ENCODE measurements at regions not wholly inside any gene's neighbourhood (a gene's known extent, or its start where the extent isn't known, plus 50 kb on each side); places are given as distances from the start of the nearest gene placed in this dataset.

DNA sequence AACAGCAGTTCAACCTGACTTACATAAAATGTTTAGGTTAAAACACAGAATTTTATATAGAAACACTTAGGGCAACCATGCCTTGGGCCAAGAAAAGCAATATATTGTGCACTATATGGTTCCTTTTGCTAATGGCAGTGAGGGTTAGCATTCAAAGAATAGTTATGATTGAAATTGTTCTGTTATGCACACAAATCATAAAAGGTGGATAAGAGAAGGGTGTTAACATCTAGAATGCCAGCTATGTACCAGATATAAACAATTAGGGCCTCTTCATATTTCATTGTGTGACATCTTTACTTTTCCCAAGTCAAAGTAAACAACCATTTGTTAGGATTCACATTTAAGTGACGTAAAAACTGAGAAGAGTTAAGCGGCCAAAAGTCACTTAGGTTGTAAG, 308.0 kb upstream of the B3GALT2 start:
- Histone ChIP-seq H3K9me3 (ENCODE audit: control insufficient read depth, low read length) (no peaks in the 10 kb centered on the region), H3K27ac (ENCODE audit: low read depth, low read length, severe bottlenecking) (no peak overlapping the region), H3K4me3 (ENCODE audit: extremely low read depth, insufficient read depth, low read length, poor library complexity, severe bottlenecking) (no peak overlapping the region), H3K36me3 (ENCODE audit: control insufficient read depth, insufficient read depth, low read length) (no peaks in the 10 kb centered on the region), H3K4me1 (ENCODE audit: control insufficient read depth, insufficient read depth, low read length, poor library complexity, severe bottlenecking) (no peaks in the 10 kb centered on the region)
- WGBS, 2 experiments (ENCODE audit: insufficient coverage in 2 of 2), result no CpG with 5 or more reads among the region's 2 CpGs

GRCh38 chr1:193489191-193489590, 302.8 kb upstream of the B3GALT2 start:
- Histone ChIP-seq H3K36me3 (ENCODE audit: control insufficient read depth, insufficient read depth, low read length) (no peaks in the 10 kb centered on the region), H3K27ac (ENCODE audit: low read depth, low read length, severe bottlenecking) (no peak overlapping the region), H3K4me1 (ENCODE audit: control insufficient read depth, insufficient read depth, low read length, poor library complexity, severe bottlenecking) (peaks cover 3% of the 10 kb centered on the region), H3K9me3 (ENCODE audit: control insufficient read depth, low read length) (no peaks in the 10 kb centered on the region), H3K4me3 (ENCODE audit: extremely low read depth, insufficient read depth, low read length, poor library complexity, severe bottlenecking) (no peak overlapping the region)

DNA sequence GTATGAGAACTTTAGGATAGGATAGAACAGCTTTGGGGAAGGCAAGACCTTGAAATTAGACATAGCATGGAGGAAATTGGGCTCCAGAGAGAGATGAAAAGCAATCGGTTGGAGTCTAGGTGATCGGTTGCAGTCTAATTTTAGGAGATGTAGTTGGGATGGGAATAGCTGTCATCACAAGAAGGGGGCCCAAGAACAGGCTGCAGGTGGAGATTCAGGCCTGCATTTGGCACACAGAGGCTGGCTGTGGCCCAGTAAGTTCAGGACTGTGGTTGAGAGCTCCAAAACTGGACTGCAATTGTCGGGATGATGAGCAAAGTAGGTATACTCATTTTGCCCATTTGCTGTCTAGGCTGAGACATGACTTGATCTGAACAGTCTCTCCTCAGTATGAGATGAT, 301.3 kb upstream of the B3GALT2 start:
- WGBS, 2 experiments (ENCODE audit: insufficient coverage in 2 of 2), result 100% methylated on average over 2 to 3 of the region's 3 CpGs
- H3K4me1 ChIP-seq (ENCODE audit: control insufficient read depth, insufficient read depth, low read length, poor library complexity, severe bottlenecking), result peaks cover 3% of the 10 kb centered on the region
- no peaks in the 10 kb centered on the region for H3K36me3 ChIP-seq (ENCODE audit: control insufficient read depth, insufficient read depth, low read length)
- H3K4me3 ChIP-seq (ENCODE audit: extremely low read depth, insufficient read depth, low read length, poor library complexity, severe bottlenecking), result no peak overlapping the region
- H3K9me3 ChIP-seq (ENCODE audit: control insufficient read depth, low read length), result no peaks in the 10 kb centered on the region
- H3K27ac ChIP-seq (ENCODE audit: low read depth, low read length, severe bottlenecking), result no peak overlapping the region

DNA sequence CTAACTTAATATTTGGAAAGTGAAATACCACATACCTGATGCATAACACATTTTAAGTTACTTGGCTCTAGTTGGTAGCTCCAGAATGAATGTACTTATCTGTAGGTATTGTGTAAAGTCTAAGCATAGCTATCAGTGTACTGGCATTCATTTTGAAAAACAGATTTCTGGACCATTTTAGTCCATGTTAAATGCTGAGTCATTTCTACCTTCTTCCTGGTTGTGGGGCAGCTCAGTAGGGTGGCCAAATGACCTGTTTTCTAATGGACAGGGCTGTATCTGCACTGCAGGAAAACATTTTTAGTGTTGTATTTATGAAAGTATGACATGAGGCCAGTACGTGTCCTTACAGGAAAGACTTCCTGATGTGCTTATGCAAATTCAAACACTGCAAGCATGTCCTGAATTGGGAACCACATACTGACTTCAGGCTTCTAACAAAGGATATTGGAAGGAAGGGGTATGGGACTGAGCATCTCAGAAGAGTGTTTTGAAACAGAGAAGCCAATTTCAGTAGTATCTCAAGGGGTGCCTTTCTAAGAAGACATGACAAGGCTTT, 300.3 kb upstream of the B3GALT2 start:
- H3K36me3 ChIP-seq (ENCODE audit: control insufficient read depth, insufficient read depth, low read length), result no peaks in the 10 kb centered on the region
- H3K9me3 ChIP-seq (ENCODE audit: control insufficient read depth, low read length), result no peaks in the 10 kb centered on the region
- WGBS, 2 experiments (ENCODE audit: insufficient coverage in 2 of 2), result 80 to 90% methylated on average over 1 of the region's 1 CpG

DNA sequence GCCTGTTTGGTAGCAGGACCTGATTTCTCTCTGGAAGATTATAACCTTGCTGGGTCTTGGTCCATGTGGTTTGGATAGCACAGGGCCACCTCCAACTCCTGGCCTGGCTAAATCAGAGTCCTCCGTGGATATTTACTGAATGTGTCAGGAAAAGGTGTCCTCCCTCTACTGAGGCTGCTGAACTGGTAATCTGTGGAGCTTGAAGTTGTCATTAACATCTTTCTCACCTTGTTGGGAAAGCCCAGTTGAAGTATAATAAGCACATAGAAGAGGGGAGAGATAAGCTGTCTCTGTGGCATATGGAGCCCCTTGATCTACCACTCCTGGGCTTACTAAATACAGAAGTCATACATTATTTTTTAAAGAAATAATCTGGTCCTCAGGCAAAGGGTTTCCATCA, 294.3 kb upstream of the B3GALT2 start:
- Histone ChIP-seq H3K4me3 (ENCODE audit: extremely low read depth, insufficient read depth, low read length, poor library complexity, severe bottlenecking) (no peak overlapping the region), H3K9me3 (ENCODE audit: control insufficient read depth, low read length) (no peaks in the 10 kb centered on the region), H3K27ac (ENCODE audit: low read depth, low read length, severe bottlenecking) (no peak overlapping the region), H3K36me3 (ENCODE audit: control insufficient read depth, insufficient read depth, low read length) (no peaks in the 10 kb centered on the region), H3K4me1 (ENCODE audit: control insufficient read depth, insufficient read depth, low read length, poor library complexity, severe bottlenecking) (no peaks in the 10 kb centered on the region)
- 50% methylated on average over 1 of the region's 1 CpG; no CpG with 5 or more reads in 1 of the 2 experiments for WGBS, 2 experiments (ENCODE audit: insufficient coverage in 2 of 2)

More for the DNA sequence above, 300.3 kb upstream of the B3GALT2 start:
- no peak overlapping the region for H3K4me3 ChIP-seq (ENCODE audit: extremely low read depth, insufficient read depth, low read length, poor library complexity, severe bottlenecking)
- peaks cover 3% of the 10 kb centered on the region for H3K4me1 ChIP-seq (ENCODE audit: control insufficient read depth, insufficient read depth, low read length, poor library complexity, severe bottlenecking)
- no peak overlapping the region for H3K27ac ChIP-seq (ENCODE audit: low read depth, low read length, severe bottlenecking)

GRCh38 chr1:193479187-193479586, 292.8 kb upstream of the B3GALT2 start:
- Histone ChIP-seq H3K4me1 (ENCODE audit: control insufficient read depth, insufficient read depth, low read length, poor library complexity, severe bottlenecking) (no peaks in the 10 kb centered on the region), H3K9me3 (ENCODE audit: control insufficient read depth, low read length) (no peaks in the 10 kb centered on the region), H3K27ac (ENCODE audit: low read depth, low read length, severe bottlenecking) (no peak overlapping the region), H3K36me3 (ENCODE audit: control insufficient read depth, insufficient read depth, low read length) (no peaks in the 10 kb centered on the region), H3K4me3 (ENCODE audit: extremely low read depth, insufficient read depth, low read length, poor library complexity, severe bottlenecking) (no peak overlapping the region)
- 79 to 81% methylated on average over 2 to 3 of the region's 3 CpGs for WGBS, 2 experiments (ENCODE audit: insufficient coverage in 2 of 2)

GRCh38 chr1:193476748-193477147, 290.3 kb upstream of the B3GALT2 start:
- no peak overlapping the region for H3K27ac ChIP-seq (ENCODE audit: low read depth, low read length, severe bottlenecking)
- 60 to 93% methylated on average over 1 to 2 of the region's 6 CpGs for WGBS, 2 experiments (ENCODE audit: insufficient coverage in 2 of 2)
- H3K4me3 ChIP-seq (ENCODE audit: extremely low read depth, insufficient read depth, low read length, poor library complexity, severe bottlenecking), result no peak overlapping the region
- H3K4me1 ChIP-seq (ENCODE audit: control insufficient read depth, insufficient read depth, low read length, poor library complexity, severe bottlenecking), result no peaks in the 10 kb centered on the region
- H3K9me3 ChIP-seq (ENCODE audit: control insufficient read depth, low read length), result no peaks in the 10 kb centered on the region
- H3K36me3 ChIP-seq (ENCODE audit: control insufficient read depth, insufficient read depth, low read length), result no peaks in the 10 kb centered on the region

DNA sequence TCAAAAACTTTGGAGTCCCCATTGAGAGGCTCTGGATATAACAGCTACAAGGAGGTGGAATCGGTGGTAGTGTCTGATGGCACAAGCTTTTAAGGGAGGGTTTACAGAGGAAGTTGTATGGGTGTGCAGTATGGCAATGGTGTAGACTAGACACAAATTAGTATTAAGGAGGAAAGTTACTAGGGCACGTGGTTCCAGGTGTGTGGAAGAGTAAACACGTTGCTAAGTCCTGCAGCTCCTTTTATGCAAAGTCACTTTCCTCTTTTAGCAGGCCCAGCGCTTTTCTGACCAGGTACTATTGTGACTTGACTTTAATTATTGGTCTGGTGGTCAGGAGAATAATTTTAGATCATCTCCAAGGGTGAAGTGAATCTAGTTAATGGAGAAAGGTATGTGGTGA, 287.5 kb upstream of the B3GALT2 start:
- Histone ChIP-seq H3K9me3 (ENCODE audit: control insufficient read depth, low read length) (no peaks in the 10 kb centered on the region), H3K4me1 (ENCODE audit: control insufficient read depth, insufficient read depth, low read length, poor library complexity, severe bottlenecking) (no peaks in the 10 kb centered on the region), H3K4me3 (ENCODE audit: extremely low read depth, insufficient read depth, low read length, poor library complexity, severe bottlenecking) (no peak overlapping the region), H3K27ac (ENCODE audit: low read depth, low read length, severe bottlenecking) (no peak overlapping the region), H3K36me3 (ENCODE audit: control insufficient read depth, insufficient read depth, low read length) (no peaks in the 10 kb centered on the region)
- WGBS, 2 experiments (ENCODE audit: insufficient coverage in 2 of 2), result 84 to 87% methylated on average over 4 of the region's 4 CpGs

GRCh38 chr1:193472838-193473398, 286.5 kb upstream of the B3GALT2 start:
- 65 to 100% methylated on average over 2 of the region's 3 CpGs for WGBS, 2 experiments (ENCODE audit: insufficient coverage in 2 of 2)

GRCh38 chr1:193472430-193472829, 286.0 kb upstream of the B3GALT2 start:
- H3K36me3 ChIP-seq (ENCODE audit: control insufficient read depth, insufficient read depth, low read length), result no peaks in the 10 kb centered on the region
- H3K27ac ChIP-seq (ENCODE audit: low read depth, low read length, severe bottlenecking), result no peak overlapping the region
- no peaks in the 10 kb centered on the region for H3K4me1 ChIP-seq (ENCODE audit: control insufficient read depth, insufficient read depth, low read length, poor library complexity, severe bottlenecking)
- 100% methylated on average over 1 of the region's 2 CpGs; no CpG with 5 or more reads in 1 of the 2 experiments for WGBS, 2 experiments (ENCODE audit: insufficient coverage in 2 of 2)
- no peaks in the 10 kb centered on the region for H3K9me3 ChIP-seq (ENCODE audit: control insufficient read depth, low read length)
- no peak overlapping the region for H3K4me3 ChIP-seq (ENCODE audit: extremely low read depth, insufficient read depth, low read length, poor library complexity, severe bottlenecking)

More at GRCh38 chr1:193472838-193473398, 286.5 kb upstream of the B3GALT2 start:
- H3K36me3 ChIP-seq (ENCODE audit: control insufficient read depth, insufficient read depth, low read length), result no peaks in the 10 kb centered on the region
- H3K9me3 ChIP-seq (ENCODE audit: control insufficient read depth, low read length), result no peaks in the 10 kb centered on the region
- H3K27ac ChIP-seq (ENCODE audit: low read depth, low read length, severe bottlenecking), result no peak overlapping the region
- H3K4me1 ChIP-seq (ENCODE audit: control insufficient read depth, insufficient read depth, low read length, poor library complexity, severe bottlenecking), result no peaks in the 10 kb centered on the region
- no peak overlapping the region for H3K4me3 ChIP-seq (ENCODE audit: extremely low read depth, insufficient read depth, low read length, poor library complexity, severe bottlenecking)

GRCh38 chr1:193471981-193472380, 285.6 kb upstream of the B3GALT2 start:
- no peak overlapping the region for H3K27ac ChIP-seq (ENCODE audit: low read depth, low read length, severe bottlenecking)
- no peaks in the 10 kb centered on the region for H3K4me1 ChIP-seq (ENCODE audit: control insufficient read depth, insufficient read depth, low read length, poor library complexity, severe bottlenecking)
- WGBS, 2 experiments (ENCODE audit: insufficient coverage in 2 of 2), result no CpG with 5 or more reads among the region's 2 CpGs
- no peaks in the 10 kb centered on the region for H3K36me3 ChIP-seq (ENCODE audit: control insufficient read depth, insufficient read depth, low read length)
- H3K9me3 ChIP-seq (ENCODE audit: control insufficient read depth, low read length), result no peaks in the 10 kb centered on the region
- H3K4me3 ChIP-seq (ENCODE audit: extremely low read depth, insufficient read depth, low read length, poor library complexity, severe bottlenecking), result no peak overlapping the region
